Stimulated activated CD4-positive, alpha-beta T cell treated with anti-CD3 and anti-CD28 coated beads, Interleukin-4, amount 100 ng/mL, for 24 hours (primary cell): ENCODE measurements at regions not wholly inside any gene's neighbourhood (a gene's known extent, or its start where the extent isn't known, plus 50 kb on each side); places are given as distances from the start of the nearest gene placed in this dataset.
A peak's percentile ranks its signal among the peaks of the same experiment; 100 is the strongest.
"Not testable (repeated sequence)": the region's sequence is repeated elsewhere in the genome, so short reads cannot be mapped to it uniquely, and the experiment has no call there.

Experiments
- DNase-seq: peaks from one replicate; pipeline ENCODE4 v3.0.0-alpha.2; 2020

GRCh38 chr9:38181866-38182265 lies 112.8 kb upstream of the SHB start:
- no peak for DNase-seq

GRCh38 chr9:38181232-38181631 lies 112.2 kb upstream of the SHB start:
- no peak for DNase-seq

- no peak for DNase-seq
These were observed 111.6 kb upstream of the SHB start for GRCh38 chr9:38180656-38181055.

- no peak for DNase-seq
These were observed 110.9 kb upstream of the SHB start for GRCh38 chr9:38179965-38180364.

- no peak for DNase-seq
These were observed 109.2 kb upstream of the SHB start for GRCh38 chr9:38178237-38178636.

GRCh38 chr9:38177680-38178079 lies 108.7 kb upstream of the SHB start:
- no peak for DNase-seq

GRCh38 chr9:38176251-38176650 lies 107.2 kb upstream of the SHB start:
- DNase-seq = no peak

GRCh38 chr9:38175423-38175822 lies 106.4 kb upstream of the SHB start:
- no peak for DNase-seq

- DNase-seq = no peak
These were observed 103.6 kb upstream of the SHB start for GRCh38 chr9:38172586-38172985.

GRCh38 chr9:38171926-38172325 lies 102.9 kb upstream of the SHB start:
- no peak for DNase-seq

- DNase-seq = no peak
These were observed 102.5 kb upstream of the SHB start for GRCh38 chr9:38171538-38171884.

- DNase-seq = not testable (repeated sequence)
These were observed 101.9 kb upstream of the SHB start for GRCh38 chr9:38170763-38171537.

- DNase-seq = not testable (repeated sequence)
These were observed 101.1 kb upstream of the SHB start for GRCh38 chr9:38170155-38170554.

GRCh38 chr9:38166501-38166900 lies 97.5 kb upstream of the SHB start:
- DNase-seq = no peak

- DNase-seq = no peak
These were observed 95.7 kb upstream of the SHB start for GRCh38 chr9:38164659-38165221.

GRCh38 chr9:38163518-38163917 lies 94.5 kb upstream of the SHB start:
- no peak for DNase-seq

GRCh38 chr9:38162332-38163211 lies 93.5 kb upstream of the SHB start:
- no peak for DNase-seq

GRCh38 chr9:38160613-38161215 lies 91.7 kb upstream of the SHB start:
- DNase-seq = peak; percentile 73

- no peak for DNase-seq
These were observed 90.6 kb upstream of the SHB start for GRCh38 chr9:38159599-38159998.

- DNase-seq = no peak
These were observed 89.6 kb upstream of the SHB start for GRCh38 chr9:38158628-38159027.

- no peak for DNase-seq
These were observed 88.7 kb upstream of the SHB start for GRCh38 chr9:38157711-38158110.

- no peak for DNase-seq
These were observed 85.7 kb upstream of the SHB start for GRCh38 chr9:38154501-38155421.
